ENCODE measurements at regions not wholly inside any gene's neighbourhood (a gene's known extent, or its start where the extent isn't known, plus 50 kb on each side); places are given as distances from the start of the nearest gene placed in this dataset.

DNA sequence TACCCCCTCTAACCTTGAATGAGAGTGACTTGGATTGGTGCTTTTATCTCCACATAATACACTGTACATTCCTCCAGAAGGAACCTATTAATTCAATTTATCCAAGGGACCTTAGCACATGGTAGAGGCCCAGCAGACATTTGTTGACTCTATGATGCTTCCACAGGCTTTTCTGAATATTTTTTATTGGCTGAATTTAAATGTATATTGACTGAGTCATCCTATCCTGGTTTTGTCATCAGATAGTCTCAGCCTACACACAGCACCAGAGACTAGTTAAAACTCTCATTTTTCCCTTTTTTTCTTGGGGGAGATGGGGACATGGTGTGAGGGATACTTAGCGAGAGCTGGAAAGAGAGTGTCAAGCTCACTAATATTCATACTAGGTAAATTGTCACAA, 101.6 kb downstream of the LRRC30 start:
- Mint-ChIP-seq H3K27me3 (ENCODE audit: low read depth in 3 of 3) (peaks cover 0 to 4% (median 3%) of the 10 kb centered on the region in 3 donors), H3K36me3 (no peaks in the 10 kb centered on the region), H3K9me3 (peaks cover 0 to 2% (median 0%) of the 10 kb centered on the region in 7 donors), H3K4me1 (peaks cover 7% of the 10 kb centered on the region), H3K4me3 (no peak overlapping the region), H3K27ac (peak overlapping the region in 1 of 7 donors; percentile 41)
- Histone ChIP-seq H3K9me3 (replicated peaks in 1 of 2; ENCODE audit: control insufficient read depth in 1 of 2, insufficient read depth in 1 of 2, low read length in 2 of 2) (no peaks in the 10 kb centered on the region), H3K27ac (ENCODE audit: low read depth in 1 of 2, low read length in 2 of 2) (no peak overlapping the region), H3K79me2 (ENCODE audit: insufficient read depth, low read length) (no peaks in the 10 kb centered on the region), H3K4me1 (ENCODE audit: control insufficient read depth in 1 of 2, insufficient read depth in 2 of 2, low read length in 2 of 2) (no peaks in the 10 kb centered on the region), H3K9ac (ENCODE audit: insufficient read depth, low read length, poor library complexity, severe bottlenecking) (no peak overlapping the region), H3K4me2 (replicated peaks; ENCODE audit: extremely low read depth, low read length, poor library complexity, severe bottlenecking) (no peak overlapping the region), H2AFZ (ENCODE audit: insufficient read depth, low read depth, low read length, poor library complexity, severe bottlenecking) (no peak overlapping the region), H4K20me1 (ENCODE audit: insufficient read depth, low read length) (no peaks in the 10 kb centered on the region), H3K27me3 (ENCODE audit: control insufficient read depth in 2 of 2, insufficient read depth in 2 of 2, low read length in 2 of 2) (no peaks in the 10 kb centered on the region), H3K4me3 (replicated peaks in 1 of 3; ENCODE audit: low read depth in 2 of 3, low read length in 3 of 3) (no peak overlapping the region), H3K36me3 (replicated peaks in 1 of 2; ENCODE audit: control insufficient read depth in 1 of 2, insufficient read depth in 2 of 2, low read length in 2 of 2) (no peaks in the 10 kb centered on the region)
- intact Hi-C loops (cut with micrococcal nuclease) = no loop called here
- WGBS (ENCODE audit: insufficient coverage) = no CpG with 5 or more reads among the region's 1 CpG
- no peak for DNase-seq
- TF ChIP-seq, protein P1, sequence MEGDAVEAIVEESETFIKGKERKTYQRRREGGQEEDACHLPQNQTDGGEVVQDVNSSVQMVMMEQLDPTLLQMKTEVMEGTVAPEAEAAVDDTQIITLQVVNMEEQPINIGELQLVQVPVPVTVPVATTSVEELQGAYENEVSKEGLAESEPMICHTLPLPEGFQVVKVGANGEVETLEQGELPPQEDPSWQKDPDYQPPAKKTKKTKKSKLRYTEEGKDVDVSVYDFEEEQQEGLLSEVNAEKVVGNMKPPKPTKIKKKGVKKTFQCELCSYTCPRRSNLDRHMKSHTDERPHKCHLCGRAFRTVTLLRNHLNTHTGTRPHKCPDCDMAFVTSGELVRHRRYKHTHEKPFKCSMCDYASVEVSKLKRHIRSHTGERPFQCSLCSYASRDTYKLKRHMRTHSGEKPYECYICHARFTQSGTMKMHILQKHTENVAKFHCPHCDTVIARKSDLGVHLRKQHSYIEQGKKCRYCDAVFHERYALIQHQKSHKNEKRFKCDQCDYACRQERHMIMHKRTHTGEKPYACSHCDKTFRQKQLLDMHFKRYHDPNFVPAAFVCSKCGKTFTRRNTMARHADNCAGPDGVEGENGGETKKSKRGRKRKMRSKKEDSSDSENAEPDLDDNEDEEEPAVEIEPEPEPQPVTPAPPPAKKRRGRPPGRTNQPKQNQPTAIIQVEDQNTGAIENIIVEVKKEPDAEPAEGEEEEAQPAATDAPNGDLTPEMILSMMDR (IDR thresholded peaks at IDR 0.05) = no peak

DNA sequence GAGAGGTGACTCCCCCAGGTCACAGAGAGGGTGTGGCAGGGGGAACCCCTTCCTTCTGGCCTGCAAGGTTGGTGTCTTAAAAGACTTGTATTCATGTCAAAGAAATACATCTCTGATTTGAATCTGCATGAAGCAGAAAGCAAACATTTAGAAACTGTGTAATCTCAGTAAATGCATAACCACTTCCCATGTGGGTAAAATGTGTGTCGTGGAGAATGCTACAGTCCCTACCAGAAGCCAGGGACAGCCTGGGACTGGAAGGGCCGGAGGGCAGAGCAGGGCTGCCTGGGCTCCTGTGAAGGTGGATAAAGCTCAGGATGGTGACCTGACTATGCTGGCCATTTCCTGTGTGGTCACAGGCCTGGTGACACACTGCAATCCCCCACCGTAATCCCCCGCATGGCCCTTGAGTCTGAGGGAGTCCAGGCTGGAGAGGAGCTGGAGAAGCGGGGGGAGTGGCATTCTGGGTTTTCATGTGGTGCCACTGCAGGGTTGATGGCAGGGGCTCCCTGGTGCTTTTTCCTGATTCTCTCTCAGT, 102.2 kb downstream of the LRRC30 start:
- no peaks in the 10 kb centered on the region for H4K20me1 ChIP-seq (ENCODE audit: insufficient read depth, low read length)
- 89% methylated on average over 4 of the region's 5 CpGs for WGBS (ENCODE audit: insufficient coverage)
- H3K27me3 ChIP-seq (ENCODE audit: control insufficient read depth in 2 of 2, insufficient read depth in 2 of 2, low read length in 2 of 2) = no peaks in the 10 kb centered on the region

More for the DNA sequence above, 102.2 kb downstream of the LRRC30 start:
- H2AFZ ChIP-seq (ENCODE audit: insufficient read depth, low read depth, low read length, poor library complexity, severe bottlenecking) = no peak overlapping the region
- H3K27me3 Mint-ChIP-seq (ENCODE audit: low read depth in 3 of 3) = peaks cover 0 to 3% (median 1%) of the 10 kb centered on the region in 3 donors
- no peaks in the 10 kb centered on the region for H3K79me2 ChIP-seq (ENCODE audit: insufficient read depth, low read length)
- no peaks in the 10 kb centered on the region for H3K36me3 Mint-ChIP-seq
- no peak for DNase-seq
- peaks cover 0 to 2% (median 0%) of the 10 kb centered on the region in 7 donors for H3K9me3 Mint-ChIP-seq
- H3K9me3 ChIP-seq (replicated peaks in 1 of 2; ENCODE audit: control insufficient read depth in 1 of 2, insufficient read depth in 1 of 2, low read length in 2 of 2) = no peaks in the 10 kb centered on the region
- H3K4me2 ChIP-seq (replicated peaks; ENCODE audit: extremely low read depth, low read length, poor library complexity, severe bottlenecking) = no peak overlapping the region
- TF ChIP-seq, protein P1 (IDR thresholded peaks at IDR 0.05) = no peak
- no peak overlapping the region for H3K27ac Mint-ChIP-seq
- H3K4me3 ChIP-seq (replicated peaks in 1 of 3; ENCODE audit: low read depth in 2 of 3, low read length in 3 of 3) = no peak overlapping the region
- H3K4me3 Mint-ChIP-seq = no peak overlapping the region
- peaks cover 7% of the 10 kb centered on the region for H3K4me1 Mint-ChIP-seq
- H3K4me1 ChIP-seq (ENCODE audit: control insufficient read depth in 1 of 2, insufficient read depth in 2 of 2, low read length in 2 of 2) = no peaks in the 10 kb centered on the region
- intact Hi-C loops (cut with micrococcal nuclease) = no loop called here
- H3K9ac ChIP-seq (ENCODE audit: insufficient read depth, low read length, poor library complexity, severe bottlenecking) = no peak overlapping the region
- no peak overlapping the region for H3K27ac ChIP-seq (ENCODE audit: low read depth in 1 of 2, low read length in 2 of 2)
- no peaks in the 10 kb centered on the region for H3K36me3 ChIP-seq (replicated peaks in 1 of 2; ENCODE audit: control insufficient read depth in 1 of 2, insufficient read depth in 2 of 2, low read length in 2 of 2)

All from CD14-positive monocyte (primary cell).